NCI-H1694 treated with DMSO at 0.1 percent for 48 hours (cell line): ENCODE measurements at regions not wholly inside any gene's neighbourhood (a gene's known extent, or its start where the extent isn't known, plus 50 kb on each side); places are given as distances from the start of the nearest gene placed in this dataset.

Source experiments
- DNase-seq: peaks from one replicate; lab custom pipeline; 2025; lab: John Stamatoyannopoulos, UW

DNA sequence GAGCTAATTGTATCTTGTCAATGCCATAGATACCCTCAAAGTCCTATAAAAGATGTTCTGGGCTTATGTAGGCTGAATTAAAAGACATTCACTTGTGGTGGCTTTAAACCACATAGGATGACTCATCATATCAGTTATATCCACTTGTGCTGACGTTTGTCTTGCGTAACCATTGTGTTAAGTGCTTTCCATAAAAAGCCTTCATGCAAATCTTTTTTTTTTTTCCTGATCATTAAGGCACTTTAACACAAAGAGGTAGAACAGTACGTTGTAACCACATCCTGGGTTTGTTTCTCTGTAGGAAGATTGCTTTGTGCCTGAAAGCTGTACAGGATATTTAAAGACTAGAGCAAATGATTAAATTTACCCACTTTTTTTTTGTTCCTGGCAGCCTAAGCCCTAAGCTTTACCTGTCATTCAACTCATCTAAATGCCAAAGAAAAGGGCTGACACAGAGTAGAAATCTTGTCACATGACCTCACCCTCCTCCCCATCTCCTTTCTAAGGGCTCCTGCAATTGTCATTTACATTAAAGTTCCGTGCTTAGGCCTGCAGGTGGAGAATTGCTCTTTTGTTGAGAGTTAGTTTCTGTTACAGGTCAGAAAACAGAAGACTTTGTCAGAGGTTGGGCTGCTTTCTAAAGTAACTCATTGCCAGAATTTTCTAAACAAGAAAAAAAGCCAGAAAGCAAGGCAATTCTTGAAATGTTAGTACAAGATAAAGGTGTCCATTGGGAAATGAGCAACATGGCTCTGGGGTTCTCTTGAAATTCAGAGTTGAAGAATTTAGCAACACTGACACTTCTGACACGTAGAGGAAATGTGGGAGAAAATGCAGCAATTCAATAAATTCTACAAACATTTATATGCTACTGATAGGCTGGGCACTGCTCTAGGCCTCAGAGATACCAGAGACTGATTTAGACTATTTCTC, 555.6 kb downstream of the PPARGC1A start:
- no peak for DNase-seq

DNA sequence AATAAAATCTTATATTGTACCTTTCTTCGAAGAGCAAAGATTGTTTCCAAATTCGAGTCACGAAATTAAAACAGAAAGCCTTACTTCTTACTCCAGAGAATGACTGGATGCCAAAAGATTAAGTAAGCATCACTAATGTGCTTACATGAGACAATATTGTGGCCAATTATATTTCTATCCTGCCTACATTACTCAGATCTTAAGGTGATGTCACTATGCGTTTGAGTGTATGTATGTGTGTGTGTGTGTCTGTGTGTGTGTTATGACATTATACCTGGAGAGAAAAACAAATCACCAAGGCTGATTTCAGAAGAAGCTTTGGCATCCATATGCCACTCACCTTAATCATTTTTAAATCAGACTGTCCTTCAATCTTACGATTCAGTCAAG, 556.3 kb downstream of the PPARGC1A start:
- no peak for DNase-seq

GRCh38 chr4:23332313-23332712, 557.5 kb downstream of the PPARGC1A start:
- no peak for DNase-seq

- no peak for DNase-seq
Observed at GRCh38 chr4:23327120-23327519, 562.7 kb downstream of the PPARGC1A start.

GRCh38 chr4:23324021-23324690, 565.7 kb downstream of the PPARGC1A start:
- DNase-seq, result no peak

DNA sequence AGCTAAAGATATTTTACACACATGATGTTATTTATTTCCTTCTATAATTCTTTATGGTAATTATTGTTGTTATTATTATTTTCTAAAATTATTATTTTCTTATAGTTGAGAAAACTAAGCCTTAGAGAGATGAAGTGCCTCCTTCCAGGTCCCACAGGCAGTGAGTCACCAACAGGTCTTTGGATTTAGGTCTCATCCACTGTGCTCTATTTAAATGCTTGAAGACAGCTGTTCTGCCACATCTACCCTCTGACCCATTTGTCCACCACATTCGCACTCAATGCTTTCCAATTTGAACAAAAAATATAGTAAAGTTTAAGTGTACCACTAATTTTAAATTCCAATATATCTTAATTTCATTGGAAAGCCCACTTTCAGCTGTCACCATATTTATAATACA, 566.4 kb downstream of the PPARGC1A start:
- DNase-seq, result no peak

DNA sequence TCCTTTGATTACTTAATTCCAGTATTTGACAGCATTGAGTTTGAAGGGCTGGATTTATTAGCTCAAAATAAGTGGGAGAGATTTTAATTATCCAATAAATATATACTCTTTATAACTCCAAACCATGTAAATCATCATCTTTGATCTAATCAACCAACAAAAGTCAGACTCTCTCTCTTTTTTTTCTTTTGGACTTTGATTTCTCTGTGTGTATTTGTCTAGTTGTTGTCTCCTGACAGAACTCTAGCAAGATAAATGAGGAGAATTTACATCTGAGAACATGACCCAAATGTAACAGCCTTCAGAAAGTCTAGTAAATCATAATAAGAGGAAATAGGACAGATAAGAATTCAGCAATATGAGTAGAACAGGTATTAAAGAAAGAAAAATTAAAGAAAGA, 567.1 kb downstream of the PPARGC1A start:
- no peak for DNase-seq

- DNase-seq, result no peak
Observed at GRCh38 chr4:23320931-23321587, 568.8 kb downstream of the PPARGC1A start.

DNA sequence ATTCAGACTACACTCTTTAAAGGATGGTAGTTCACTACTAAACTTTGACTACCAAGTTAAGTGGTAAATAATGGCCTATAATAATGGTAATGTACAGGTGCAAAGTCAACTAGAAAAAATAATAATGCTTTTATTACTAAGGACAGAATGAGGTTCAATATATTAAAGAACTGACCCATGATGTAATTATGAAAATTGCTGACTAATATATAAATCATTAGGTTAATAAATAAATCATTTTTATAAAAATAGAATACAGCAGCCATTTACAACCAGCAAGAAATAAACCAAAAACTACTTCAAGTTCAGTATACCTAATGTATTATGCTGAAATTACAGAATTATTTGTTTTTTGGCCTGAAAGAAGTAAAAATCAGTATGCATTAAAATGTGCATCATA, 577.2 kb downstream of the PPARGC1A start:
- no peak for DNase-seq

GRCh38 chr4:23311983-23312382, 577.9 kb downstream of the PPARGC1A start:
- no peak for DNase-seq

- DNase-seq, result no peak
Observed at GRCh38 chr4:23305026-23305425, 584.8 kb downstream of the PPARGC1A start.

- no peak for DNase-seq
Observed at GRCh38 chr4:23298371-23298770, 591.5 kb downstream of the PPARGC1A start.

GRCh38 chr4:23297327-23297726, 592.5 kb downstream of the PPARGC1A start:
- no peak for DNase-seq

DNA sequence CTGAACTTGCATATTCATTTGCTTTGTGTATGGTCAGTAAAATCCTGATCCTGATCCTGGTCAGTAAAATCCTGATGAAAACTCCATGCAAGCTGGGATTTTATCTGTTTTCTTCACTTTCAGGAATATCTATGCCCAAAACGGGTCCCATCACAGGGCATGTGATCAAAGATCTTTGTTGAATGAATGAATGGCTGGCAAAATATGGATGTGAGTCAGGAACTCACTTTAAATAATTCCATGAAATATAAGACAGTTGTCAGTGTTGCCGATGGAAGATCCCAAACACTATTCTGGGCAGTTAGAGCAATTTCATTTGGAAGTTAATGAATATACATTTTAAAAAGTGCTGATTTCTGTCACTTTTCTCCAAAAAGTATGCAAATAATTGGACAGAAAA, 598.4 kb downstream of the GBA3 start:
- no peak for DNase-seq

DNA sequence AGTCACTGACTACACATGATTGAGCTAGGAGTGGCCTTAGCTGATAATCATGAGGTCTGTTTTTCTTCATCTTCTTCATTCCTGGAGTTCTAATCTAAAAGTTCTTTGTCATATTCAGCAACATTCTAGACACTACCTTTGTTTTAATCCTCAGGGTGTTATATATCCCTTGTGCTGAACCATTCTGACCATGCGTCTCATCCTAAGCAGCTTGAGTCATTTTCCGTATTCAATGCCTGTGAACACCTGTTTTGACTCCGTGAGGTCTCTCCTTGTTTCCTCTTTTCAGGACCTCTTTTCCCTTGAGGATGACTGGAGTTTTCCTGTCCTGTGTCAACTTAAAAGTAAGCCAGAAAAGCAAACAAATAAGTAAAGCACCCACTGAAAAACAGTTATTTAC, 597.9 kb downstream of the GBA3 start:
- no peak for DNase-seq

- no peak for DNase-seq
Observed at GRCh38 chr4:23279377-23279986, 586.7 kb downstream of the GBA3 start.

DNA sequence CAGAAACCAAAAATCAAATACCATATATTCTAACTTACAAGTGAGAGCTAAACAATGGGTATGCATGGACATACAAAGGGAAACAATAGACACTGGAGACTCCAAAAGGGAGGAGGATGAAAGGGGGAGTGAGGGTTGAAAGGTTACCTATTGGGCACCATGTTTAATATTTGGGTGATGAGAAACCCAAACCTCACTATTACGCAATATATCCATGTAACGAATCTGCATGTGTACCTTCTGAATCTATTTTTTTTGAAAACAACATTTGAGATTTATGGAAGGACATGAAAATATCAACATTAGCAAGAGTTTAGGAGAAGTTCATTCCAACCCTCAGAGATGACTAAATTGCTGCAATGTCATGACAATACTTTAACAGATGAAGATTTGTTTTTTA, 586.1 kb downstream of the GBA3 start:
- DNase-seq, result no peak

- DNase-seq, result no peak
Observed at GRCh38 chr4:23276076-23276475, 583.3 kb downstream of the GBA3 start.

- DNase-seq, result no peak
Observed at GRCh38 chr4:23269566-23269965, 576.8 kb downstream of the GBA3 start.

GRCh38 chr4:23268072-23268771, 575.5 kb downstream of the GBA3 start:
- no peak for DNase-seq

GRCh38 chr4:23266401-23266800, 573.7 kb downstream of the GBA3 start:
- DNase-seq, result no peak

GRCh38 chr4:23260511-23260910, 567.8 kb downstream of the GBA3 start:
- no peak for DNase-seq
